ENCODE measurements at regions not wholly inside any gene's neighbourhood (a gene's known extent, or its start where the extent isn't known, plus 50 kb on each side); places are given as distances from the start of the nearest gene placed in this dataset.
A peak's percentile ranks its signal among the peaks of the same experiment; 100 is the strongest.
"Not testable (repeated sequence)": the region's sequence is repeated elsewhere in the genome, so short reads cannot be mapped to it uniquely, and the experiment has no call there.

GRCh38 chr2:131801745-131802350, 274.2 kb downstream of the CCDC74A start:
- CTCF ChIA-PET (ENCODE audit: unreplicated experiment), result interaction anchor here (0.6 to 1.1 kb wide), 2 partner anchors 129 to 1263 kb away, joined by 3 to 4 read pairs; no protein-coding TSS in a partner anchor
- not testable (repeated sequence) for BruUV-seq (replicated peaks)

GRCh38 chr2:131802351-131802836, 274.7 kb downstream of the CCDC74A start:
- H3K9me3 ChIP-seq (ENCODE audit: low read length); DNase-seq (ENCODE audit: low spot score); H2AFZ ChIP-seq (ENCODE audit: low read length); POLR2A ChIA-PET; BruUV-seq (replicated peaks); H4K20me1 ChIP-seq (ENCODE audit: insufficient read depth, low read length); H3K79me2 ChIP-seq (ENCODE audit: insufficient read depth, low read depth, low read length); H3K4me1 ChIP-seq (ENCODE audit: insufficient read depth, low read length, poor library complexity, severe bottlenecking); H3K27ac ChIP-seq (ENCODE audit: low read depth, low read length, poor library complexity, severe bottlenecking); H3K36me3 ChIP-seq (ENCODE audit: insufficient read depth, low read length); H3K9me2 ChIP-seq (ENCODE audit: insufficient read depth, low read length); H3K4me3 ChIP-seq (ENCODE audit: low read depth, low read length, poor library complexity, severe bottlenecking): not testable (repeated sequence)
- H3K4me2 ChIP-seq (ENCODE audit: low read length), result peak overlapping the region; percentile 23; the same call in 1 of the 2 replicates
- CTCF ChIA-PET (ENCODE audit: unreplicated experiment), result interaction anchor here (1.1 kb wide), 1 partner anchor 130 kb away, joined by 4 read pairs; no protein-coding TSS in a partner anchor
- intact Hi-C loops (cut with micrococcal nuclease; ENCODE audit: unreplicated experiment), result loop anchor here (1.0 to 10.0 kb wide), 4 partner anchors 128 to 650 kb away; no protein-coding TSS in a partner anchor

More at GRCh38 chr2:131801745-131802350, 274.2 kb downstream of the CCDC74A start:
- H3K9me2 ChIP-seq (ENCODE audit: insufficient read depth, low read length); H3K4me1 ChIP-seq (ENCODE audit: insufficient read depth, low read length, poor library complexity, severe bottlenecking); H3K27ac ChIP-seq (ENCODE audit: low read depth, low read length, poor library complexity, severe bottlenecking); POLR2A ChIA-PET; H3K9me3 ChIP-seq (ENCODE audit: low read length); H4K20me1 ChIP-seq (ENCODE audit: insufficient read depth, low read length); H3K36me3 ChIP-seq (ENCODE audit: insufficient read depth, low read length); H3K79me2 ChIP-seq (ENCODE audit: insufficient read depth, low read depth, low read length): not testable (repeated sequence)
- TF ChIP-seq CTCF (conservative IDR thresholded peaks at IDR 0.05; ENCODE audit: low read length), result peak; percentile 68
- Histone ChIP-seq H3K4me2 (ENCODE audit: low read length) (peak overlapping the region; percentile 58), H3K4me3 (ENCODE audit: low read depth, low read length, poor library complexity, severe bottlenecking) (peak overlapping the region; percentile 40), H2AFZ (ENCODE audit: low read length) (0 out of 2 replicates have a peak overlapping the region, but pooled peaks have one; percentile 14)
- intact Hi-C loops (cut with micrococcal nuclease; ENCODE audit: unreplicated experiment), result loop anchor here (1.0 to 10.0 kb wide), 4 partner anchors 128 to 650 kb away; no protein-coding TSS in a partner anchor
- peak; percentile 71 for DNase-seq (ENCODE audit: low spot score)

- H3K36me3 ChIP-seq (ENCODE audit: insufficient read depth, low read length); BruUV-seq (replicated peaks); H3K4me3 ChIP-seq (ENCODE audit: low read depth, low read length, poor library complexity, severe bottlenecking); H3K4me2 ChIP-seq (ENCODE audit: low read length); H3K9me2 ChIP-seq (ENCODE audit: insufficient read depth, low read length); H2AFZ ChIP-seq (ENCODE audit: low read length); H3K79me2 ChIP-seq (ENCODE audit: insufficient read depth, low read depth, low read length); H3K9me3 ChIP-seq (ENCODE audit: low read length); H4K20me1 ChIP-seq (ENCODE audit: insufficient read depth, low read length); POLR2A ChIA-PET; H3K4me1 ChIP-seq (ENCODE audit: insufficient read depth, low read length, poor library complexity, severe bottlenecking); CTCF ChIA-PET (ENCODE audit: unreplicated experiment); H3K27ac ChIP-seq (ENCODE audit: low read depth, low read length, poor library complexity, severe bottlenecking); DNase-seq (ENCODE audit: low spot score): not testable (repeated sequence)
- intact Hi-C loops (cut with micrococcal nuclease; ENCODE audit: unreplicated experiment), result loop anchor here (5.0 to 10.0 kb wide), 3 partner anchors 344 to 651 kb away; no protein-coding TSS in a partner anchor
Measured at GRCh38 chr2:131803237-131803636, 275.5 kb downstream of the CCDC74A start.

- H2AFZ ChIP-seq (ENCODE audit: low read length); H4K20me1 ChIP-seq (ENCODE audit: insufficient read depth, low read length); intact Hi-C loops (cut with micrococcal nuclease; ENCODE audit: unreplicated experiment); H3K4me2 ChIP-seq (ENCODE audit: low read length); H3K9me2 ChIP-seq (ENCODE audit: insufficient read depth, low read length); H3K36me3 ChIP-seq (ENCODE audit: insufficient read depth, low read length); H3K4me1 ChIP-seq (ENCODE audit: insufficient read depth, low read length, poor library complexity, severe bottlenecking); H3K4me3 ChIP-seq (ENCODE audit: low read depth, low read length, poor library complexity, severe bottlenecking); BruUV-seq (replicated peaks); POLR2A ChIA-PET; CTCF ChIA-PET (ENCODE audit: unreplicated experiment); H3K79me2 ChIP-seq (ENCODE audit: insufficient read depth, low read depth, low read length); H3K9me3 ChIP-seq (ENCODE audit: low read length); H3K27ac ChIP-seq (ENCODE audit: low read depth, low read length, poor library complexity, severe bottlenecking); DNase-seq (ENCODE audit: low spot score): not testable (repeated sequence)
Measured at GRCh38 chr2:131812605-131813004, 284.9 kb downstream of the CCDC74A start.

GRCh38 chr2:131813378-131813777, 285.7 kb downstream of the CCDC74A start:
- H3K36me3 ChIP-seq (ENCODE audit: insufficient read depth, low read length); H3K9me2 ChIP-seq (ENCODE audit: insufficient read depth, low read length); H2AFZ ChIP-seq (ENCODE audit: low read length); H3K27ac ChIP-seq (ENCODE audit: low read depth, low read length, poor library complexity, severe bottlenecking); DNase-seq (ENCODE audit: low spot score); intact Hi-C loops (cut with micrococcal nuclease; ENCODE audit: unreplicated experiment); CTCF ChIA-PET (ENCODE audit: unreplicated experiment); BruUV-seq (replicated peaks); H4K20me1 ChIP-seq (ENCODE audit: insufficient read depth, low read length); H3K4me3 ChIP-seq (ENCODE audit: low read depth, low read length, poor library complexity, severe bottlenecking); H3K9me3 ChIP-seq (ENCODE audit: low read length); H3K4me2 ChIP-seq (ENCODE audit: low read length); H3K4me1 ChIP-seq (ENCODE audit: insufficient read depth, low read length, poor library complexity, severe bottlenecking); POLR2A ChIA-PET; H3K79me2 ChIP-seq (ENCODE audit: insufficient read depth, low read depth, low read length): not testable (repeated sequence)
